ENCODE measurements at regions not wholly inside any gene's neighbourhood (a gene's known extent, or its start where the extent isn't known, plus 50 kb on each side); places are given as distances from the start of the nearest gene placed in this dataset.

GRCh38 chr1:64363111-64363510 lies 106.8 kb upstream of the CACHD1 start:
- no peak for TF ChIP-seq ZNF274 (IDR thresholded peaks at IDR 0.05; ENCODE audit: low read depth, low read length)
- TF ChIP-seq YY1 (IDR thresholded peaks at IDR 0.05; ENCODE audit: insufficient read depth, insufficient read length), result no peak
